Osteoblast (primary cell): ENCODE measurements at regions not wholly inside any gene's neighbourhood (a gene's known extent, or its start where the extent isn't known, plus 50 kb on each side); places are given as distances from the start of the nearest gene placed in this dataset.
A peak's percentile ranks its signal among the peaks of the same experiment; 100 is the strongest.

Experiments
- DNase-seq: peaks from one replicate; pipeline ENCODE4 v3.0.0; 2011; ENCODE audit warnings: low spot score, mixed read lengths; ENCODE audit not compliant: insufficient read length; ENCODE audit errors: missing footprints
- H2AFZ ChIP-seq: 2 replicates; pipeline ENCODE4 v1.6.0; 2011; ENCODE audit warnings: mild to moderate bottlenecking, low read length
- H3K27ac ChIP-seq: 2 replicates; pipeline ENCODE4 v1.5.1; 2011; ENCODE audit warnings: mild to moderate bottlenecking, low read depth, low read length, moderate library complexity
- H3K27me3 ChIP-seq: 2 replicates; pipeline ENCODE4 v1.6.0; 2012; ENCODE audit warnings: mild to moderate bottlenecking, control low read depth, inconsistent platforms, low read length, moderate library complexity; ENCODE audit not compliant: insufficient read depth
- H3K36me3 ChIP-seq: 2 replicates; pipeline ENCODE4 v1.5.1; 2011; ENCODE audit warnings: mild to moderate bottlenecking, low read length, control low read depth, moderate library complexity; ENCODE audit not compliant: insufficient read depth
- H3K4me1 ChIP-seq: 2 replicates; pipeline ENCODE4 v1.5.1; 2011; ENCODE audit warnings: mild to moderate bottlenecking, low read length, control low read depth, moderate library complexity; ENCODE audit not compliant: insufficient read depth
- H3K4me2 ChIP-seq: 2 replicates; pipeline ENCODE4 v1.6.0; 2011; ENCODE audit warnings: mild to moderate bottlenecking, low read length; ENCODE audit not compliant: insufficient read depth
- H3K4me3 ChIP-seq: fragments of 200-600 bp; sonication (generic); 3 replicates; pipeline ENCODE4 v1.5.1; 2012; ENCODE audit warnings: mild to moderate bottlenecking, low read length, inconsistent platforms; ENCODE audit not compliant: insufficient read depth
- H3K79me2 ChIP-seq: 2 replicates; pipeline ENCODE4 v1.6.0; 2012; ENCODE audit warnings: mild to moderate bottlenecking, low read length, control low read depth, inconsistent platforms; ENCODE audit not compliant: insufficient read depth
- H3K9me3 ChIP-seq: 2 replicates; pipeline ENCODE4 v1.5.1; 2011; ENCODE audit warnings: low read depth, low read length, control low read depth
- H4K20me1 ChIP-seq: 2 replicates; pipeline ENCODE4 v1.6.0; 2012; ENCODE audit warnings: mild to moderate bottlenecking, low read length, control low read depth; ENCODE audit not compliant: insufficient read depth
- CTCF ChIP-seq: IDR thresholded peaks from 2 replicates; pipeline ENCODE4 v1.5.1; 2011; ENCODE audit warnings: mild to moderate bottlenecking, low read depth, low read length, moderate library complexity; ENCODE audit errors: extremely low read depth

DNA sequence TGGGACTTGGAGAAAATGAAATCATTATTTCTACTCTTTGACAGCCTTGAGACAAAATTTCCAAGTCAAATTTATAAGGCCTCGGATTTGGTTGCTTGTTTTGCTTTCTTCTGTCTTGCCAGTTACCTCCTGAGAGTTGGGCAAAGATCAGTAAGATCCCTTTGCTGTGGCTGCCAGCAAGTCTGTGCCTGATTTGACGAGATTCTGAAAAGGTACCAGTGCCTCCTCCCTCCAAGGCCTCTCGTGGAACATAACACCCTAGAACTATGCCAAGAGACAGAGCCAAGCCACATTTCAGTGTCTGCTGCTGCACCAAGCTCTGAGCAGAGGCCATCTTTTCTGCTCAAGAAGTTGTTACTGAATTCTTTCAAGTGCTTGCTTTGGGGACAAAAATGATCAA lies 61.0 kb downstream of the GTPBP8 start:
- TF ChIP-seq CTCF: no peak
- Histone ChIP-seq H3K4me2 (peak overlapping the region; percentile 80), H3K4me1 (peaks cover 18% of the 10 kb centered on the region), H3K9me3 (no peaks in the 10 kb centered on the region), H3K79me2 (no peaks in the 10 kb centered on the region), H3K4me3 (no peak overlapping the region), H3K27ac (no peak overlapping the region), H2AFZ (peak overlapping the region; percentile 55), H3K36me3 (no peaks in the 10 kb centered on the region), H4K20me1 (no peaks in the 10 kb centered on the region), H3K27me3 (peaks cover 4% of the 10 kb centered on the region)
- no peak for DNase-seq

DNA sequence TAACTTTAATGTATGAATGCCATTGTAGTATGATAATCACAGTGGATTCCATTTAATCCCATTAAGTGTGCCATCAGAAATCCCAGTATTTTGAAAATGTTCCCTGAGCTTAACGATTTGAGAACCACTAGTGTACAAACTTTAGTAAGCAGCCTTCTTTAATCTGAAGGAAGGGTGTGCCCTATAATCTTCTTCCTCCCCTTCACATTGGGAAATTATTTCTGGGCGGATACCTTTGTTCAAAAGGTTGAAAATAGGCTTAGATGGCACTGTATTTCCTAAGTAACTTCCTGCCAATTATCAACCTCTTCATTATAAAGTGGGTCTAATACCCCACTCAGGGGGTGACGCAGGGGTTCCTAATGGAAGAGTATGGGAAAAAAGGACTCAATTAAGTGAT lies 62.4 kb downstream of the GTPBP8 start:
- H3K27me3 ChIP-seq: peaks cover 4% of the 10 kb centered on the region
- peaks cover 18% of the 10 kb centered on the region for H3K4me1 ChIP-seq
- DNase-seq: no peak
- no peaks in the 10 kb centered on the region for H3K9me3 ChIP-seq
- no peak overlapping the region for H3K4me2 ChIP-seq
- no peaks in the 10 kb centered on the region for H3K36me3 ChIP-seq
- H3K4me3 ChIP-seq: no peak overlapping the region
- H2AFZ ChIP-seq: no peak overlapping the region
- no peaks in the 10 kb centered on the region for H4K20me1 ChIP-seq
- no peak overlapping the region for H3K27ac ChIP-seq
- no peak for TF ChIP-seq CTCF
- H3K79me2 ChIP-seq: no peaks in the 10 kb centered on the region

DNA sequence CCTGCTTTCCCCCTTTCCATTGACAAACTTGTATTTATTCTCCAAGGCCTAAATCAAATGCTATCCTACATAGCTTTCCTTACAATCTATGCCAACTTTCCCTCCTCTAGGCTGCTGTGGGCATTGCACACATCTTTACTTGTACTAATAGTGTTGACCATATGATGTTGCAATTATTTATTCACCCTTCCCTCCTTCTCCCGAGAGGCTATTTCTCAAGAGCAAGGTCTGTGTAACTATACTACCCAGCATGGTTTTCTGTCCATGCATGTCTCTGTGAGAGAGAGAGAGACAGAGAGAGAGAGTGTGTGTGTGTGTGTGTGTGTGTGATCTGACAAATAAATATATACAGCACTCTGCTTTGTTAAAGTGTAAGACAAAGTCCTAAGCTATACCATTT lies 63.8 kb downstream of the GTPBP8 start:
- H2AFZ ChIP-seq: no peak overlapping the region
- H4K20me1 ChIP-seq: no peaks in the 10 kb centered on the region
- H3K4me3 ChIP-seq: no peak overlapping the region
- DNase-seq: peak; percentile 79
- H3K9me3 ChIP-seq: no peaks in the 10 kb centered on the region
- TF ChIP-seq CTCF: no peak
- no peak overlapping the region for H3K4me2 ChIP-seq
- peaks cover 4% of the 10 kb centered on the region for H3K27me3 ChIP-seq
- H3K27ac ChIP-seq: no peak overlapping the region
- H3K4me1 ChIP-seq: peaks cover 18% of the 10 kb centered on the region
- no peaks in the 10 kb centered on the region for H3K36me3 ChIP-seq
- H3K79me2 ChIP-seq: no peaks in the 10 kb centered on the region

DNA sequence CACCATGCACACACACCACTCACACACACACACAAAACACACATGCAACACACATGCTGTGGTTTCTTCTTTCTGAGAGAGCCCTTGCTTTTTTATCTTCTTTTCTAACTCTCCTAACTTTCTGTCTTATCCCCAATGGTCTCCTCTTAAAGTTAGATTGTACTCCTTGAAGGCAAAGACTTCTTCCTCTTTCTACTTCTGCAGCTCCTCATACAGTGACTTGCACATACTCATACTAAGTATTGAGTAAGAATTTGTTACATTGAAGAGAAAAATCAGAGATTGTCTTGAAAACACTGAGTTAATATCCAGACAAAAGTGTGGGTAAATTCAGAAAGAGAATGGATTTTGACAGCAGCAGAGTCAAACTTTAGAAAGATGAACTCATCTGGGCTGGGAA lies 64.4 kb downstream of the GTPBP8 start:
- Histone ChIP-seq H3K79me2 (no peaks in the 10 kb centered on the region), H3K27me3 (peaks cover 4% of the 10 kb centered on the region), H3K9me3 (no peaks in the 10 kb centered on the region), H3K36me3 (no peaks in the 10 kb centered on the region), H2AFZ (no peak overlapping the region), H3K4me1 (peaks cover 18% of the 10 kb centered on the region), H3K27ac (no peak overlapping the region), H4K20me1 (no peaks in the 10 kb centered on the region), H3K4me3 (no peak overlapping the region), H3K4me2 (no peak overlapping the region)
- no peak for TF ChIP-seq CTCF
- DNase-seq: no peak
